Amniotic epithelial cell (primary cell): ENCODE measurements at regions not wholly inside any gene's neighbourhood (a gene's known extent, or its start where the extent isn't known, plus 50 kb on each side); places are given as distances from the start of the nearest gene placed in this dataset.

ENCODE experiments used
- DNase-seq: peaks from one replicate; pipeline ENCODE4 v3.0.0-alpha.2; 2010; ENCODE audit warnings: low read depth

DNA sequence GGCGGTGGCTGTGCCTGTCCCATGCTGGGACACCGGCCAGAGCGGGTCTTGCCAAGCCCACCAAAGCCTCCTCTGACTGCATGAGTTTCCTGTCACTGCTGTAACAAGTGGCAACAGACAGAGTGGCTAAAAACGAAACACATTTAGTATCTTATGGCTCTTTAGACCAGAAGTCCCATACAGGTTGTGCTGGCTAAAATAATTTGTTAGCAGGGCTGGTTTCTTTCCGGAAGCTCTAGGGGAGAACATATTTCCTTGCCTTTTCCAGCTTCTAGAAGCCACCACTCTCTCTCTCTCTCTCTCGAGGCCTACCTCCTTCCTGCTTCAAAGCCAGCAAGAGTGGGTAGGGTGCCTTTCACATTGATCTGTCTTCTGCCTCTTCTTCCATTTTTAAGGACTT is 171.6 kb upstream of the PLPP4 start:
- no peak for DNase-seq

DNA sequence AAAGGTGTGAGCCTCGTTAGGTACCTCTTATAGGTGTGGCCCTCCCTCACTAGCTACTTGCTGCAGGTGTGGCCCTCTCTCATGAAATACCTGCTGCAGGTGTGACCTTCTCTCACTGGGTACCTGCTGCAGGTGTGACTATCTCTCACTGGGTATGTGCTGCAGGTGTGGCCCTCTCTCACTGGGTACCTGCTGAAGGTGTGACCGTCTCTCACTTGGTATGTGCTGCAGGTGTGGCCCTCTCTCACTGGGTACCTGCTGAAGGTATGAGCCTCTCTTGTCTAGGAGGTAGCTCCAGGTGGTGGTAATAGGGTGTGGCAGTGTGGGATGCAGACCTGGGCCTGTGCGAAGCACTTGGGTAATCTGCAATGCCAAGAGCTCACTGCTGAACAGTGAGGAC is 170.7 kb upstream of the PLPP4 start:
- DNase-seq: no peak

DNA sequence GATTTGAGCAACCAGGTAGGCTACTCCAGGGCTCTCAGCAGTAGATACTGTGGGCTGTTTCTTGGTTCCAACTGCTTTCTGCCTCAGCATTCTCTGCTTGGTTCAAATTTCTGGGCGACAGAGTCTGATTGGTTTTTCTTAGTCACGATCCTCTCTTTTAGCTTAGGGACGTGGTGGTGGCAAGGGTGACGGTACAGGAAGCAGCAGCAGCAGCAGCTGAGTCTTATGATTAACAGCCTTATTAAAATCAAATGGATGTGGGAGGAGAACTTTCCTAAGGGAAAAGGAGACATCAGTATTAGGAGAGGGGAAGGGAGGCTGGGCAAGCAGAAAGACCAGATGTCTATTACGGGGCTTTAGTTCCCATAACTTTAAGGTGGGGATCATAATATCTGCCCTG is 156.5 kb upstream of the PLPP4 start:
- no peak for DNase-seq

DNA sequence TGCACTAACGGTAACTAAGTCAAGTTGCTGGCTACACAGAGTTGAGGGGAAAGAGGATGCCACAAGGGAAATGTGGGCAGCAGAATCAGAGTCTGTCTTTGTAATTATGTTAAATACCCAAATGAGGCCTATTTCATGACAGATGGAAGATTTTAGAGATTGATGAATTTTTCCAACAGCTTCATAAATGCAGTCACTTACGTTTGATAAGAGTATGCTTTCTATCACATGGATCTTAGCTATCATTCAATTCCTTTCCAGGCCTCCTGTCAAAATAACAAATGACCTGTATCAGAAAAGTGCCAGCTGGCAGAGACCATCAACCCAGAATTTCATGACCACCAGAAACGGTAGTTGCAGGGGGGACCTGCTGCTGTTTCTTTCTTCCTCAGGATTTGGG is 148.4 kb upstream of the PLPP4 start:
- DNase-seq: no peak

DNA sequence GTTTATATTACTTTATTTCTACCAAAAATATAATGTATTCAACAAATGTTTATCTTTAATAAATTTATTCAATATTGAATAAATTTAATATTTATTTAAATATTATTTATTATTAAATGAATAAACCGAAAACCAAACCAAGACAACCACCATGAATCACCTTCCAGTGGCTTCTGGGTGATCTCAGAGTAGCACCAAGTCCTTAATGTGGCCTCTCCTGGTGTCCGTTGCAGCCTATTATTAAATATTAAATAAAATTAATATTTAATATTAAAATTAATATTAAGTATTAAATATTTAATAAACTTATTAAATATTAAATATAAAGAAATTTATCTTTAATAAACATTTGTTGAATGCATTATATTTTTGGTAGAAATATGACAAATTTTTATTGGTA is 143.3 kb upstream of the PLPP4 start:
- DNase-seq: no peak

DNA sequence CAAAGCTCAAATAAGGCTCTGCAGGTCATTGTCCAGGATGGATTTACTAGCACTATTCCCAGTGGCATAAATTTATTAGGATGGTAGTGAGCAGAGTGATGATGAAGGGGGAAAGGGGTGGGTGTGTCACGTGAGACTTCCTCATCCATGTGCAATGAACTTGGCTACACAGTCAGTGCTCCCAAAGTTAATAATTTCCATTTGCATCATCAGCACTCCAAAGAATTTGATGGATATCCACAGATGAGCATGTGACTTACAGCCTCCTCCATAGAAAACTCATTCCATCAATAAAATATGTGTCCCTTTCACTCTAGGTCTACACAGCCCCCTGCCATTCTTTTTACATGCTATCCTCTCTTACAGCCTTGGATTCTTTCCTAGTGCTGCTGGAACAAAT is 142.6 kb upstream of the PLPP4 start:
- no peak for DNase-seq

DNA sequence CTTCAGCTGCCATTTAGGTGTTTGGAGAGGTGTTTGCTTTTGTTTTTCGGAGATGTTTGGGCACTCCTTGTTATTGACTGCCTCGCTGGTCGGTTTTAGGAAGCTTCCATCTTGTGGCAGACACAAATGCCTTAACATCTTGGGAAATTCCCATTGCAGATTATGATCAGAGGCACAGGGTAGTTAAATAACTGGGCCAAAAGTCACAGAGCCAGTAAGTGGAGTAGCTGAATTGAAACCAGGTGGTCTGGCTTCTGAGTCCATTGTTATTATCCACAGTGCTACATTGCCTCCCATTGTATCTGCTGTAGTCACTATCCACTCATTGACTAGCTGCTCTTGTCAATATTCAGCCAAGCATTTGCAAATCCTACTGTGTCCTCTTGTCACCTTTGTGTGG is 138.2 kb upstream of the PLPP4 start:
- no peak for DNase-seq

DNA sequence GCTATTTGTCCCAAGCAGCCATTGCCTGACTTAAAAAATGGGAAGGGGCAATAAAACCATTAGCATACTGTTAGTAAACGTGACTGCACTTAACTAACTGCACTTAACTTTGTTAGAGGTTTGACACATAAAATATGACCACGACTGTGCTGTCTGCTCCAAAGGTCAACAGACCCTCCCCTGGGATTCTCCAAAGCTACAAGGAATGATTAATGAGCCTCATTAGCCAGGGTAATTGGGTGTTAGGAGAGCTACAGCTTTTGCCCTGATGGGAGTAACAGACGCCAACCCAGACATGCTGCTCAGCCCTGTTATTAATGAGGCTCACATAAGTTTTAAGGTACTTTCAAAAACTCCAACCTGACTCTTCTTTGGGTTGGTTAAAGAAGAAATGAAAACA is 129.4 kb upstream of the PLPP4 start:
- no peak for DNase-seq

DNA sequence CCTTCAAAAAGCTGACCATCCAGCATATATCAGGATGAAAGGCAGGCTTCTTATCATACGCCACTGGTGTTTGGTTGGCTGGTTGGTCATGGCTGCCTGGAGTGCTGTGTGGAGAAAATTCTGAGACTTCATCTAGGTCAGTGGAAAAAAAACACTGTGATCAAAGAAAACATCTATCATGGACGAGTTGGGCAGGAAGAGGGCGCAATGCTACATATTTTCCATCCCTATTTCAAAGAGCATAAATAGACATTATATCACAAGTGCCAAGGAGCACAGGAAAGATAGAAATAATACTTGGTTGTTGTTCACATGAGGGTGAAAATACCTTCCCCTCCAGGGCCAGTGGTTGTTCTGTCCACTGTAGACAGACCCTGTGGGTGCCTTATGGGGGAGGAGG is 128.4 kb upstream of the PLPP4 start:
- peak; percentile 19 for DNase-seq

DNA sequence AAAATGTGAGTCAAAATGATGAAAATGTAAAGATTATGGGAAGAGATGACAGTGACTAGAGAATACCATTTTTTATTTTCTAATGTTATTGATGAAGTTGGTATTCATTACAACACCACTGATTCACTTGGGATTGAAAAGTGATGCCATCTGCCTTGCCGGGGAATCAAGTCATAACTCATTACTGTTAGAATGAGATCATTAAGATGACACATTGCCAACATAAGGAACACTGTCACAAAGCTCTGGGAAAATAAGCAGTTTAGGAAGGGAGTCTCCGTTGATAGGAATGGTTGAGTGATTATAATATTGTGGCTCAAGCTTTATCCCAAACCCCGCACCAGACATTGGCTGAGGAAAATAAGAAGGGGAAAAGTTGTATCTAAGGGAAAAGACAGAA is 121.5 kb upstream of the PLPP4 start:
- DNase-seq: no peak

DNA sequence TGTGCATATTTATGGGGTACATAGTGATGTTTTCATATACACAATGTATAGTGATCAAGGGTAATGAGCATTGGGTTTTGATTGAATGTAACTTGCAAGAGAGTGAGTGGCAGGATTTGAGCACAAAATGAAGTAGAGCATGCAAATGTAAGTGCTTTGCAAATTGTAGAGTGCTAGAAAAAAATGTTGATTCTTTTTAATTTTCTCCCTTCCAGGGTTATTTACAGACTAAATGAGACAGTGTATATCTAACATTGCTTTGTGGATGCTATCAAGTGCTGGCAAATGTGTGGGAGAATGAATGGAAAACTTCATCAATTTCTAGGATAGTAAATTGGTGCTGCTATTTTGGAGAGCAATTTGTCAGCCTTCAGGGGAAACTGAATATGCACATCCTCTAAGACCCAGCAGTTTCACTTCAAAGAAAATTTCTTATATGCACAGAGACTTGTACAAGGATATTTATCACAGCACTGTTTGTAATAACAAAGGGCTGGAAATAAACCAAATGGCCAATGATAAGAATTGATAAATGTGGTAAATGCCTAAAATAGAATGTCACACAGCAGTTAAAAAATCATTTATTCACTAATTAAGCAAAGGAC is 120.6 kb upstream of the PLPP4 start:
- no peak for DNase-seq

DNA sequence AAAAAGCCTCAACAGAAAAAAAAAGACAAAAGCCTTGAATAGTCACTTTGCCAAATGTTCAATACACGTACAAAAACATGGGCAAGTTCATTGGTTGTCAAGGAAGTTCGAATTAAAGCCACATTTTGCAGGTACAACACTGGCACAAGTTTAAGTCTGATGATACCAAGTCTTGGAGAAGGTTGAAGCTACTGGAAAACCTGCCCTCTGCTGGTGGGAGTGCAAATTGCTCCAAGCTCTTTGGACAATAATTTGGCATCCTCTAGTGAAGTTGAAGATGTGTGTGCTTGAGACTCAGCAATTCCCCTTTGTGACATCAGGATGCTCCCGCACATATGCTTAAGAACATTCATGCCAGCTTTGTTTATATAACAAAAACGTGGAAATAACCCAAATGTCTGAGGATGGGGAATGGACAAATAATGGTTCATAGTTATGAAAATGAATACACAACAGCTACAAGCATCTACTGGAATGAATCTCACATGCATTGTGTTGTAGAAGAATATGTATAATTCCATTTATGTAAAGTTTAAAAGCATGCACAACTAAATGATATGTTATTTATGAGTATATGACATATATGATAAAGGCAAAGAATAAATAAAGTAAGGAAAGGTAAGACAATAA is 120.0 kb upstream of the PLPP4 start:
- DNase-seq: peak; percentile 37

DNA sequence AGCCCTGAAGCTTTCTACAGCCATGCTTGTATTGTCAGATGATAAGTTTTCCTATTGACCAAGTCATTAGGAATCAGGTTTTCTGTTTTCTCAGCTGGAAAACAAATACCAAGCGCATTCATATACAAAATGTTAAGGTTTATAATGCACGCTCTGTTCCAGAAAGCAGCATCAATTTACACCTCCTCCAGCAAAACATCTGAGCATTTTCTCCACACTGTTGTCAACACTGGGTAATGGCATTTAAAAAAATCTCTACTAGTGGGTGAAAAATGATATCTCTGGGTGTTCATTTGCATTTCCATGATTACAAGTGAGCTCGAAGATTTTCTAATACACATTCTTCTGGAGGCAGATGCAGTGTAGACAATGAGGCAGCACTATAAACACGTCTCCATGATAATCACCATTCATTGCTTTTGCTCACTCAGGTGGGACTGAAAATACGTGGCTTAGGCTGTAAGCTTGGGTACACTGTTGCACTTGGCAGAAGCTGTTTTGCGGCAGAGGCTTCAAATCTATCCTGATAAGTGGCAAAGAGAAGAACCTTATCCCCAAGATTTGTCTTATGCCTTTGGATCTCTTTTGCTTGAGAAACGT is 114.8 kb upstream of the PLPP4 start:
- DNase-seq: no peak

DNA sequence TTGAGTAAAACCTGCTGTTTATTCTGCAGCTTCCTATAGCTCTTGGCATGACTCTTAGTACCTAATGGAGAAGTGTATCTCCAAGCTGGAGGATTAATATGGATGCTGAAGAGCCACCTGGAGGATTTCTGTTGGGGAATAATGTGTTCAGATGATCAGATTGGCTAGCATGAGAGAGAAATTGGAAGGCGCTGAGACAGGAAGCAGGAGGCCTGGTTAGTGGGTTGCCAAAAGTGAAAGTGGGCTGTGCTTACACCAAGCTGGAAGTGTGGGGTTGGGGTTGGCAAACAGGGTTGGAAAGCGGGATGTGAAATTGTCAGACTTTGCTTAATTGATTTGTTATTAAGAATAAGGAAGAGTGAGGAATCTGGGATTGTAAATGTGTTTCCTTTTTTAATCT is 111.8 kb upstream of the PLPP4 start:
- no peak for DNase-seq

DNA sequence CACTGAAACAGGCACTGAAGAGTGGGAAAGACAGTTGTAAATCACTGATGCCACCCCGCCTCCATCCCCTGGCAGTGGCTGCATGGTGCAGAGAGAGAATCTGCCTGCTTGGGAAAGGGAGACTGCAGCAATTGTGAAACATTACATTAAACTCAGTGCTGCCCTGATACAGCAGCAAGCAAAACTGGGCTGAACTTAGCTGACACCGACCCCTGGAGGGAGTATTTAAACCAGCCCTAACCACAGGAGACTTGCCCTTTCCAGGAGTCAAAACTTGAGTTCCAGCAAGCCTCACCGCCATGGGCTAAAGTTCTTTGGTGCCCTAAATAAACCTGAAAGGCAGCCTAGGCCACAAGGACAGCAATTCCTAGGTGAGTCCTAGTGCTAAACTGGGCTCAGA is 109.4 kb upstream of the PLPP4 start:
- no peak for DNase-seq

DNA sequence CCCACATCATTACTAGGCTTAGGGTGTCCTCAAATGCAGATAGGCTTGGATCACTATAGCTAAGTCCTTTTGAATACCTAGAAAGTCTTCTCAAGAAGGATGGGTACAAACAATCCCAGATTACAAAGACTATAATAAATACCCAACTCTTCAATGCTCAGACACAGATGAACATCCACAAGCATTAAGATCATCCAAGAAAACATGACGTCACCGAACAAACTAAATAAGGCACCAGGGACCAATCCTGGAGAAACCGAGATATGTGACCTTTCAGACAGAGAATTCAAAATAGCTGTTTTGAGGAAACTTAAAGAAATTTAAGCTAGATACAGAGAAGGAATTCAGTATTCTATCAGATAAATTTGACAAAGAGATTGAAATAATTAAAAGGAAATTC is 108.0 kb upstream of the PLPP4 start:
- DNase-seq: no peak

DNA sequence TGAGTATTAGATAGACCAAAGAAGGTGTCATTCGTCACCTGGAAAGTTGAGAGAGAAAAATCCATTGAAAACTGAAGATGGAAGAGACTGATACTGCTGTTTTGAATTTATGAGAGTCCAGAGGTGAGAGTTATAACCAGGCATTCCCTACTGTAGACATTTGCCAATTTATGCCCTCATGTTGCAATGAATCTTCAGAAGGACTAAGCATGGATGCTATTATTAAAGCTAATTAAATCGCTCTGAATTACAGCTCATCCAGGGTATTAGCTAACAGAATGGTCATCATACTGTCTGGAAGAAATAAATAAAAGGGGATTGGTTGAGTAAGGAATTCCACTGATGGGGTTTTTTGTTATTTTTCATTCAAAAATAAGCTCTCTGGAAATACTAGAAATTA is 101.6 kb upstream of the PLPP4 start:
- DNase-seq: no peak

DNA sequence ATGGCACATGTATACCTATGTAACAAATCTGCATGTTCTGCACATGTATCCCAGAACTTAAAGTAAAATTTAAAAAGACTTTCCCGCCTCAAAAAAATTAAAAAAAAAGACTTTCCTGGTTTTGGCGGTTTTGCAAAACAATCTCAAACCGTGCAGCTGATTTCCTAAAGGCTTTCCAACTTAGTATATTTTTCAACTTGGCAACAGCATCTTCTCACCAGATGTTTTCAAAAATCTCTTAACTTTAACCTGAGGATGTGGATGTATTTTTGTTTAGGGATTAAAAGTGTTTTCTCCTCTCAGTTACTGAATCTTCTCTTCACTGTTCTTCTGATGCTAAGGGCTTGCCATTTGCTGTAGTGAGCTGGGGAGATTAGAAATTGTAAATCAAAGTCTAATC is 96.5 kb upstream of the PLPP4 start:
- no peak for DNase-seq

DNA sequence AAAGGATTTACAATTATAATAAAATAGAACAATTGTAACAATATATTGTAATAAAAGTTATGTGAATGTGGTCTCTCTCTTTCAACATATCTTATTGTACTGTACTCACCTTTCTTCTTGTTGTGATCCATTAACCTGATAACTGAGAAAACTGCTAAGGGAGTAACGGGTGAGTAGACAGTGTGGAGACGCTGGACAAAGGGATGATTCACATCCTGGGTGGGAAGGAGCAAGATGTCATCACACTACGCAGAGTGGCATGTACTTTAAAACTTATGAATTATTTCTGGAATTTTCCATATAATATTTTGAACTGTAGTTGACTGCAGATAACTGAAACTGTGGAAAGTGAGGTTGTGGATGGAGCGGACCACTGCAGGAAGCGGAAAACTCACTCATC is 91.2 kb upstream of the PLPP4 start:
- DNase-seq: peak; percentile 69

DNA sequence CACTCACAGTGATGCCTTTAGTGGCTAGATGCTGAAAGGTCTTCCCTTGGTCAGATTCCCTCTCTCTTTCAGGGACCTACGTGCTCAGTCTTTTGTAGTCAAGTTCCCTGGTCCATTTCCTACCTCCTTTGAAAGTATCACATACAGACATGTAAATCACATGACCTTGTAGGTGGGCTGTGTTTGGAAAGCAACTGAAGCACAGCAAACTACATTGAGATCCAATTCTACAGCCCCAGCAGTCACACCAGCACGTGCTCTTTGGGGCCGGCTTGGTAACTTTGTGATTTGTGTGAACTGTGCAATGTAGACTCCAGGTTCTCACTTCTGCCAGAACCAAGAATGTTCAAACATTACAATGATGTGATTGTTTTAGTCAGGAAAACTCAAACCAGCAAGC is 89.7 kb upstream of the PLPP4 start:
- DNase-seq: no peak

DNA sequence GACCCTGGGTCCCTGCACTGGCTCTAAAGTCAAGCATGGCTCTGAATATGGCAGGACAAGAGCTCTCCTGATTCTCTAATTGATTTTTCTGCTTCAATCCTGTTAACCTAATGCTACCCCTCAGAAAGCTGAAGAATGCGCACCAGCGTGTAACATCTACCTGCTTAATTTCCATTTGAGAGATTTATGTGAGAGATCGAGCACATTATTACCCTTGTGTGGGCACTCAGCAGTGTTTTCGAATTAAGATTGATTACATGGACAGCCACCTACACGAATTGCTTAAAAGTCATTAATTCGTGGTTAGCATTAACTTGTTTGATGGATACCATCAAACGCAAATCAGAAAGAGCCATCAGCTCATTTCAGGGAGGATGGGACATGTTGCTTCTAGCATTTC is 88.7 kb upstream of the PLPP4 start:
- no peak for DNase-seq

DNA sequence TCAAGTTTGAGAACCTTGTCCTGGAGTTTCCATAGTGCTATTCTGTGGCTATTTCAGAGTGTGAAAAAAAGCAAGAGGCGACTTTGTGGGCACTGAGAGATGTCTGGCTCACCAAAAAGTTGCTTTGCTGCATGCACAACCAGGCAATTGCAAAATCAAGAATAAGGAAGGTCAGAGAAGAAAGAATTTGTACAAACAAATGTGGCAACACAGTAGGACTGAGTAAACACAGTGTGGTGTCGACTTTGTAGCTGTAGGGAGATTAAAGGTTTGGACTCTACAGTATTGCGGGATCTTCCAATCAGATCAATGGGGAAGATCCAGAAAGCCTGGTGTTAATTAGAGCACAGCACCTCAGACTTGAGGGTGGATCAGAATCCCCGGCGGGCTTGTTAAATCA is 88.1 kb upstream of the PLPP4 start:
- peak; percentile 22 for DNase-seq

DNA sequence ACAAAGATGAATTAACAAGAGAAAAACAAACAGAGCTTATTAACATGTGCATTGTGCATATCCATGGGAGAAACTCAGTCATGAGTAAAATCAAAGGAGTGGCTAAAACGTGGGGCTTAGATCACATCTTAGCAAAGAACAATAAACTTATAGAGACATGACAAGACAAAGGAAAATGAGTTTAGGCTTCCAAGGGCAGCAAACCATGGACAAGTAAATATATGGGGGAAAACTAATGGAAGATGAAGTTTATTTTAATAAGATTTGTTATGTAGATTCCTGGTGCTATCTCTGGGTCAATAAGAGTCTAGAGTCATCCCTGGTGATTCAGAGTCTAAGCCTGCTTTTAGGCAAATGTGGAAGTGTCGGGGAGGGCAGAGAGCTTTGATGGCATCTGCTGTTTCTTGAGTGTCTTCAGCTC is 87.2 kb upstream of the PLPP4 start:
- DNase-seq: no peak

DNA sequence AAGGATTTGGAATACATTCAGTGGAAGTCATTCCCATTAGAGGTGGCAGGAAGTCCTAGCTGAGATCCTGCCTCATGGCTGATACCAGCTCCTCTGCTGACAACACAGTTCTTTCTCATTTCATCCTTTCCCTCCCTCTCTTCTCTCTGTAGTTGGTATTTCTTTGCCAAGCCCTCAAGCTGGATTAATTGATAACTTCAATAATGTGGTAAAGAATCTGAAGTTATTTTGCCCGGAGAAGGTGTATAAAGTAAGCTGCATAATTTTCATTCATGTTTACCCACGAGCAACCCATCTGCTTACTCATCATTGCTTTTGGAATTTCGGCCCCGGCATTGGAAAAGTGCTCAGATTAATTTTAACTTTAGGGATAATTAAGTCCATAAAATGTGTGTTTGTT is 85.2 kb upstream of the PLPP4 start:
- no peak for DNase-seq
